ENCODE measurements at regions not wholly inside any gene's neighbourhood (a gene's known extent, or its start where the extent isn't known, plus 50 kb on each side); places are given as distances from the start of the nearest gene placed in this dataset.

- TF ChIP-seq CTCF (IDR thresholded peaks at IDR 0.05; ENCODE audit: low read depth, low read length): no peak
- no peak for TF ChIP-seq EZH2phosphoT487 (IDR thresholded peaks at IDR 0.05; ENCODE audit: low read depth)
Measured at GRCh38 chr2:128780434-128781080, 461.9 kb upstream of the HS6ST1 start.
